ENCODE measurements at regions not wholly inside any gene's neighbourhood (a gene's known extent, or its start where the extent isn't known, plus 50 kb on each side); places are given as distances from the start of the nearest gene placed in this dataset.
"Not testable (repeated sequence)": the region's sequence is repeated elsewhere in the genome, so short reads cannot be mapped to it uniquely, and the experiment has no call there.

DNA sequence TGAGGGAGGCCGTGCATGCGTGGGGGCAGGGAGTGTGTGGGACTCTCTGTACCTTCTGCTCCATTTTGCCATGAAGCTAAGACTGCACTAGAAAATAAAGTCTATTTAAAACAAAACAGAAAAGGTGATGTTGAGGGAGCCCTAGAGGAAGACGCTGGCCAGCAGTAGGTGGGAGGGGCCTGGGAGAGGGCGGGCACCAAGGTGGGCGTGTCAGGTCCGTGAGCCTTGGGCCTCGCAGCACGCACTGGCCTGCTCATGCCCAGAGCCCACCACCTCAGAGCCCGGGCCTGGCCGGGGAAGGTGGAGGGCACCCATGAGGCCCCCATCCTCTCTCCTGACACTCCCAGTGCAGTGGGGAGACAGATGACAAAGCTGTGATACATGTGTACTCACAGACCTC is 5408.3 kb upstream of the TPTE start:
- TF ChIP-seq CTCF, POLR2A (IDR thresholded peaks at IDR 0.05): not testable (repeated sequence)

Data from suprapubic skin (tissue), 3 donors.